ENCODE measurements at regions not wholly inside any gene's neighbourhood (a gene's known extent, or its start where the extent isn't known, plus 50 kb on each side); places are given as distances from the start of the nearest gene placed in this dataset.

- TF ChIP-seq POLR2A (IDR thresholded peaks at IDR 0.05; ENCODE audit: low read depth, low read length) = no peak
- no peak for TF ChIP-seq POLR2AphosphoS5 (IDR thresholded peaks at IDR 0.05; ENCODE audit: low read depth, low read length)
These were observed 142.7 kb downstream of the CPEB2 start for GRCh38 chr4:15144967-15145295.

Measured in GM12892 (cell line).